GM12891 (cell line): ENCODE measurements at regions not wholly inside any gene's neighbourhood (a gene's known extent, or its start where the extent isn't known, plus 50 kb on each side); places are given as distances from the start of the nearest gene placed in this dataset.
"Not testable (repeated sequence)": the region's sequence is repeated elsewhere in the genome, so short reads cannot be mapped to it uniquely, and the experiment has no call there.

Experiments used
- POLR2A ChIP-seq: IDR thresholded peaks from 2 replicates; pipeline ENCODE4 v1.6.1; 2011; ENCODE audit warnings: low read depth, low read length, control low read depth
- POLR2AphosphoS5 ChIP-seq: IDR thresholded peaks from 2 replicates; pipeline ENCODE4 v1.6.1; 2011; ENCODE audit warnings: low read depth, low read length, control low read depth
- SPI1 ChIP-seq: IDR thresholded peaks from 2 replicates; pipeline ENCODE4 v1.6.1; 2011; ENCODE audit warnings: low read depth, low read length, control low read depth

DNA sequence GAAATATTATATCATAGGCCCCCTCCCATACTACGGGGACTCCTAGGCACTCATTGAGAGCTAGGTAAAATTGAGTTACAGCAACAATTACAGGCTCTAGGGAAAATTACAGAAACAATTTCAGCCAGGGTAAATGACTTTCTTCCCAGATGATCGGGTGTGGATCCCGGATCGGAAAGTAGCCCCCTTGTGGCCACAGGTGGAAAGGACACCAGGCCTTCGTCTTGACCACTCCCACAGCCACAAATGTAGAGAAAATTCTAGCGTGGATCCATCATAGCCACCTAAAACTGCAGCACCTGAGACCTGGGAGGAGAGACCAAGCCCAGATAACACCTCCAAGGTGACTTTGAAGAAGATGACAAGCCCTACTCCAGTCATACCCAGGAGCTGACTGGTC is 142.6 kb downstream of the TSPY2 start:
- TF ChIP-seq POLR2A, POLR2AphosphoS5, SPI1: not testable (repeated sequence)
